ENCODE measurements at regions not wholly inside any gene's neighbourhood (a gene's known extent, or its start where the extent isn't known, plus 50 kb on each side); places are given as distances from the start of the nearest gene placed in this dataset.

GRCh38 chr7:38027884-38028455 is 107.5 kb downstream of the EPDR1 start:
- intact Hi-C loops (cut with micrococcal nuclease) (no loop called here), in situ Hi-C loops (cut with MboI) (no loop called here)
- POLR2A ChIA-PET = interaction anchor here (0.6 kb wide), 1 partner anchor 43 kb away, joined by 3 read pairs; no protein-coding TSS in a partner anchor
- Histone ChIP-seq H3K27me3 (ENCODE audit: control insufficient read depth in 2 of 2, insufficient read depth in 2 of 2, low read length in 2 of 2) (no peaks in the 10 kb centered on the region), H3K27ac (ENCODE audit: extremely low read depth, low read depth, low read length) (no peak overlapping the region), H3K9ac (ENCODE audit: insufficient read depth in 1 of 2, low read depth in 2 of 2, low read length in 2 of 2) (no peak overlapping the region), H3K9me1 (ENCODE audit: control insufficient read depth, insufficient read depth, low read length) (no peaks in the 10 kb centered on the region), H3K4me1 (replicated peaks in 1 of 2; ENCODE audit: control insufficient read depth in 2 of 2, insufficient read depth in 2 of 2, low read length in 2 of 2) (no peaks in the 10 kb centered on the region), H3K9me3 (replicated peaks; ENCODE audit: control insufficient read depth, insufficient read depth, low read depth, low read length) (no peaks in the 10 kb centered on the region), H4K20me1 (replicated peaks; ENCODE audit: control insufficient read depth, insufficient read depth, low read length) (no peaks in the 10 kb centered on the region), H3K36me3 (ENCODE audit: control insufficient read depth, insufficient read depth, low read length) (no peaks in the 10 kb centered on the region), H3K4me2 (ENCODE audit: insufficient read depth, low read length) (no peak overlapping the region), H3K79me2 (ENCODE audit: control insufficient read depth, insufficient read depth, low read length) (no peaks in the 10 kb centered on the region), H2AFZ (ENCODE audit: low read depth, low read length) (no peak overlapping the region), H3K4me3 (no peak overlapping the region)
- 19% methylated on average over 4 of the region's 4 CpGs for WGBS (ENCODE audit: insufficient coverage, low coverage, missing lambda C conversion rate)
- BruUV-seq (replicated peaks) = no TSS peak
- ATAC-seq (no peak), DNase-seq (ENCODE audit: extremely low read depth in 1 of 4, low spot score in 3 of 4) (no peak), FAIRE-seq (no peak)
- no peak for TF ChIP-seq ZNF212 (CRISPR knock-in tag; IDR thresholded peaks at IDR 0.05)
- no peak for TF ChIP-seq SMAD1 (IDR thresholded peaks at IDR 0.05; ENCODE audit: low read depth, low read length, partially characterized antibody)
- no peak for TF ChIP-seq NFIC (IDR thresholded peaks at IDR 0.05)
- no peak for TF ChIP-seq SMARCA5 (IDR thresholded peaks at IDR 0.05)
- TF ChIP-seq CUX1 (CRISPR knock-in tag; IDR thresholded peaks at IDR 0.05) = no peak
- TF ChIP-seq ZNF77 (CRISPR knock-in tag; IDR thresholded peaks at IDR 0.05) = no peak
- no peak for TF ChIP-seq BRD4 (IDR thresholded peaks at IDR 0.05)
- TF ChIP-seq CBFA2T3 (IDR thresholded peaks at IDR 0.05) = no peak
- TF ChIP-seq GTF3C2 (IDR thresholded peaks at IDR 0.05; ENCODE audit: borderline replicate concordance, extremely low read depth, insufficient read length) = no peak
- no peak for TF ChIP-seq ZNF436 (CRISPR knock-in tag; IDR thresholded peaks at IDR 0.05)
- no peak for TF ChIP-seq THAP7 (CRISPR knock-in tag; IDR thresholded peaks at IDR 0.05)
- TF ChIP-seq ZNF174 (CRISPR knock-in tag; IDR thresholded peaks at IDR 0.05) = no peak
- CTCF ChIA-PET (ENCODE audit: low intra/inter-chr PET ratio) = no interaction called here
